NCI-H187 (cell line): ENCODE measurements at regions not wholly inside any gene's neighbourhood (a gene's known extent, or its start where the extent isn't known, plus 50 kb on each side); places are given as distances from the start of the nearest gene placed in this dataset.

ENCODE experiments used
- DNase-seq, 2 experiments: peaks; one replicate each; lab custom pipeline; 2025; lab: John Stamatoyannopoulos, UW

- DNase-seq: no peak
Measured at GRCh38 chr1:209265301-209265700, 318.2 kb upstream of the CAMK1G start.

DNA sequence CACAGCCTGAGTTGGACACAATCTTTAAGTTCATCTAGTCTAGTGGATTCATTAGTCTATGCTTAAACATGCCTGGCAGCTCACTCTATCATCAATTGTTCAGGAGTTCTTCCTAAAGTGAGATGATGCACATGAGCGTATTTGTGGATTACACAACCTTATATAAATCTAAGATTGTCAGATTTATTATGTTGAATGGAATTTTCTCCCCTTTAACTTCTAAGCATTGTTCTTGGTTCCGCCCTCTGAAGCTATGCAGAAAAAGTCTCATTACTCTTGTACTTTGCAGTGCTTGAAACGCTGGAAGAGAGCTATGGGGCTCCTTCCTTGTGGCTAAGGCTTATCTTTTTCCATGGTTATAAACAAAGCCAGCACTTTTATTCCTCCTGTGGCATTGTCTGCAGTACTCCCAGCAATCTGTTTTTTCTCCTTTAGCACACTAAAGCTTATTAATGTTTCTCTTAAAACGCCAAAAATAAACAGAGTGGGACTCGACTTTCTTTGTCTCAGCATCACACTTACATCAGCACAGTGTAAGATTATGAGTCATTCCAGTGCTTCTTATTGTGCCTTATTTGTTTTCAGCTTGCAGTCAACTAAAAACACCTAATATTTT, 316.8 kb upstream of the CAMK1G start:
- DNase-seq: no peak

GRCh38 chr1:209267968-209268367, 315.5 kb upstream of the CAMK1G start:
- no peak for DNase-seq

DNA sequence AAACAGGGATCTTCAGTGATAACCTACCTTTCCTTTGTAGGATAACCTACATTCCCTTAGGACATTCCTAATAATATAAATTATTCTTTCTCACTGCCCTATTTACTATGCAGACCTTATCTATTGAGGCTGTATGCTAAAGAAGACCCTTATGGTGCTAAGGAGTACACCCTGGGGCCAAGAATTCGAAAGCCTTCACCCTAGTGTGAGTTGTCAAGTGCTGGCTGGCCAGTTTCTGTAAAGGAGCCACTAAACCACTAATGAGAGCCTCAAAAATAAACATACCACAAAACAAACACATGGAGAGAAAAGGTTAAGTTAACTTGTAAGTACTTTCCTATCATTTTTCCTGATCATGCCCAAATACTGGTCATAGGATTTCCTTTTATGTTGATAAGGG, 315.0 kb upstream of the CAMK1G start:
- no peak for DNase-seq

DNA sequence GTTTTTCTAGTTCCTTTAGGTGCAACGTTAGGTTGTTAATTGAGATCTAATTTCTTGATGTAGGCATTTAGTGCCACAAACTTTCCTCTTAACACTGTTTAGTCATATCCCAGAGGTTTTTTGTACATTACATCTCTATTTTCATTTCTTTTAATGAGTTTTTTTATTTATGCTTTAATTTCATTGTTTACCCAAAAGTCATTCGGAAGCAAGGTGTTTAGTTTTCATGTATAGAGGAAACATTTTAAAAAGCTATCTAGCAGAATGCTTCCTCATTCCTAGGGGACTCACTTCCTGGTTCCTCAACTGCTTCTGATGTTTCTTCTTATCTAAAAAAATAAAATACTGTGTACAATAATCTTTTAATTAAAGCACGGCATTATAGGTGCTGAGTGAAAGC, 307.2 kb upstream of the CAMK1G start:
- no peak for DNase-seq

GRCh38 chr1:209277662-209278061, 305.9 kb upstream of the CAMK1G start:
- DNase-seq: no peak

DNA sequence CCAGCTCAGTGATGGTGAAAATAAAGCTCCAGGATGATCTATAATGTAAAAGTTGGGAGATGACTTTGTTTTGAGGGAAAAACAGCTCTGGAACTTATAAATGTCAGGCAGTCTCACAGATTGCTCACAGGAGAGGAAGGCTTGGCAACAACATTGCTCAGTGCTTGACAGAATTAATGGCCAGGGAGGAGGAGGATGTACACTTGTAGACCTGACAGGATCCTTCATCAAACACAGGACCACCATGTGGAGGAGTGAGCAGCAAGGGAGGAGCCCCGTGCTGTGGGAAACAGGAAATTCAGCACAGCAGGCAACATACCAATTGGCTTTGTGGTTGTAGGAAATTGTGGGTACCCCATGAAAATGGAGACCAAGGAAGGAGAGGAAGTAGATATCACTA, 291.8 kb upstream of the CAMK1G start:
- no peak for DNase-seq

- DNase-seq: no peak
Measured at GRCh38 chr1:209302779-209303568, 280.5 kb upstream of the CAMK1G start.

- DNase-seq: no peak
Measured at GRCh38 chr1:209304166-209304565, 279.3 kb upstream of the CAMK1G start.

- DNase-seq: no peak
Measured at GRCh38 chr1:209305221-209305954, 278.1 kb upstream of the CAMK1G start.

DNA sequence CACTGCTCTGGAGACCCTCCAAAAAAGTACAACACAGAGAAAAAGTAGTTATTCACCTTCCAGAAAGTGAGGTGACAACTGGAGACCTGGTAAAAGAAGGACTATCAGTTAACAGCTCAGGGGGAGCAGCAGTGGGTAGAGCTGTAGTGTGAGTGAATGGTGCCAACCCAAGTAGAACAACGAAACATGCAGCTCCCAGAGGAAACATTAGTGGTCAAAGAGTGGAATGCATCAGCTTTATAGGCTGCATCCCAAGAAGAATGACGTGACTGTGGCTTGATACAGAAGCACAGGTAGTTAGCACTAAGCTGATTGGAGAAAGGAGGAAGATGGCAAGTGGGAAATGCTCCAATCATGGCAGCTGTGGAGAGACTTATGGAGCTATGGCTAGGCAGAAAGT, 275.7 kb upstream of the CAMK1G start:
- no peak for DNase-seq

- no peak for DNase-seq
Measured at GRCh38 chr1:209309198-209309597, 274.3 kb upstream of the CAMK1G start.

DNA sequence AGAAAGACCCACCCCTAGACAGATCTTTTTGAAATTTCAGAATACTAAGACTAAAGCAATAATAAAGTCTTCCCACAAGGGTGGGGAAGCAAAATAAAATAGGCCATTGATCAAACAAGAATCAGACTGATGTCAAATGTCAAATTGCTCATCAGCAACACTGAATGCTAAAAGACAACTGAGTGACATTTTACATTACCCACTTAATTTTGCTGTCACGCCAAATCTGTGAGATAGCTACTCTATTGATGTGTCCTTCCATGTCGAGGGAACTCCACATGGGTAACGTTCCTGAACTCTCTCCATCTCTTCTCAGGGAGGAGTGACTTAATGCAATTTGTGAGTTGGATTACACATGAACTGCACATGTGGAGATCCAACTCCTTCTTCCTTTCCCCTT, 271.7 kb upstream of the CAMK1G start:
- DNase-seq: no peak

DNA sequence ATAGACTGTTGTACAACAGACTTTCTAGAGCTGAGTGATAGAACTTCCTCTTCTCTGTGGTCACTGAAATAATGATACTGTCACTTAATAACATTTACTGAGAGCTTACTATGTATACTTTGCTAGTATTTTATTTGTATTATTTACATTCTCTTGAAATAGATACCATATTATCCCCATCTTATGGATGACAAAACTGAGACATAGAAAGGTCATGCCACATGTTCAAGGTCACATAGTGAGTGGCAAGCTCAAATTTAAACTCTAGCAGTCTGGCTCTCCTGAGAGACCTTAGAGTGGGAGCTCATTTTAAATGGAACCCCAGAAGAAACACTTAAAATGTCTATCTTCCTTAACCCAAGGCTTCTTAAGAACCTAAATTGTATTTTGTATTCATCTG, 266.6 kb upstream of the CAMK1G start:
- DNase-seq: no peak

DNA sequence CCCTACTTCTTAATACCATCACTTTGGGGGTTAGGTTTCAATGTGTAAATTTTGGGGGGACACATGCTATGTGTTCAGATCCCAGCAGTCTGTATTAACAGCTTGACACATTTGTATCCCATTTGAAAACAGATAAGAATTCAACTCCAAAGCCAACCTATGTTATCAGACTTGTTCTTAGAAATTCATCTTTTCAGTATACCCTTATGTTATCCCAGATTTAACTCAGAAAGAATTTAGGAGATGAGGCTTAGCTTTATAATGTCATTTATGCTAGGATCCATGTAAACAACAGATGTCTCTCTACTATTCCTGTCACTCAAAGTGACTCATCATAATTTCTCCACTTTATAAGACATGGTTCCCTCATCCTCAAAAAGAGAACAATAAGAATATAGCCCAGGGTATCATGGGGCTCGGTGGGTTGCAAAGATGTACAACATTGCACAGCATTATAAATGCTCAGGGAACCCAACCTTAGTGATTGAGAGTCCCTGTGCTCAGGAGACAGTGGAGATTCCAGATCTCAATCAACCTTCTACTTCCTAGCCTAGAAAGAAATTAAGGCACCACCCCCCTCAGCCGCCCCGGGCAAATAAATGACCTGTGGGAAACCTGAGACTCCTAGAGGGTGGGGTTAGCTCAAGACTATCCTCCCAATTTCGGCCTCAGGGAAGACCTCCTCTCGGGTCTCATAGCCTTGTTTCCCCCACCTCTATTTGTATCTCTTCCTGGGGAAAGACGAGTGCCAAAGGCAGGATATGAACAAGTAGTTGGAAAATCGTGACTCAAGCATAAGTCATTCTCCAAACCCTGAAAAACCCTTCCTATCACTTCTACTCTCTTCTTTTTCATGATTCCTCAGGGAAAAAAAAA, 265.1 kb upstream of the CAMK1G start:
- no peak for DNase-seq

DNA sequence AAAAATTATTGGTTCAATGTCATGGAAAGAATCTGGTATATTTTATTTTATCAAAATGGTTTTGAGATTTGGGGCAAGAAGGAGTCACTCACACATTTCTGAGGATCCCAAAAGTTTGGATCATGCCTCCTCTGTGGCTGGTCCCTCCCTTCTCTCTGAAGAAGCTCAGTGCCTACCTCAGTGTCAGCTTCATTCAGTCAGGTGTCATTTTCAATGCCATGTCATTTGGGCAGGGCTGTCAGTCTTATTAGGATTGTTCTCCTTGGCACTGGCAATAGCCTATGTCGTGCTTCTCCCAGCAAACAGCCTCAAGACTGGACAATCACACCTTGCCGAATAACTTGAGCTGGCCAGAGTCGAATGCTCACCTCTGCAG, 264.5 kb upstream of the CAMK1G start:
- DNase-seq: no peak

GRCh38 chr1:209319549-209319948, 264.0 kb upstream of the CAMK1G start:
- no peak for DNase-seq

GRCh38 chr1:209323743-209324142, 259.8 kb upstream of the CAMK1G start:
- no peak for DNase-seq

GRCh38 chr1:209324901-209325871, 258.3 kb upstream of the CAMK1G start:
- no peak for DNase-seq

GRCh38 chr1:209326076-209326475, 257.4 kb upstream of the CAMK1G start:
- no peak for DNase-seq

GRCh38 chr1:209326831-209327230, 256.7 kb upstream of the CAMK1G start:
- DNase-seq: no peak
